GM23338 (cell line): ENCODE measurements at regions not wholly inside any gene's neighbourhood (a gene's known extent, or its start where the extent isn't known, plus 50 kb on each side); places are given as distances from the start of the nearest gene placed in this dataset.

Experiments used
- ATAC-seq: fragments of 200-7000 bp; cut with Tn5 transposase; 3 replicates; pipeline ENCODE4 v1.9.1; 2020
- DNase-seq: peaks from one replicate; pipeline ENCODE4 v3.0.0-alpha.2; 2015; ENCODE audit warnings: low spot score
- H2AFZ ChIP-seq: fragments of 200-600 bp; sonication (generic); 2 replicates; pipeline ENCODE4 v1.8.0; 2016; ENCODE audit warnings: antibody characterized with exemption, mild to moderate bottlenecking, moderate library complexity
- H3F3A ChIP-seq: fragments of 200-600 bp; sonication (generic); replicated peaks from 2 replicates; pipeline ENCODE4 v1.8.0; 2017; ENCODE audit warnings: antibody characterized with exemption, mixed run types, low read depth
- H3K27ac ChIP-seq: fragments of 200-600 bp; sonication (generic); 2 replicates; pipeline ENCODE4 v1.6.1; 2016; ENCODE audit warnings: low read depth
- H3K27me3 ChIP-seq: fragments of 200-600 bp; sonication (generic); 2 replicates; pipeline ENCODE4 v1.8.0; 2016; ENCODE audit warnings: mild to moderate bottlenecking, mixed run types, moderate library complexity; ENCODE audit not compliant: insufficient read depth
- H3K36me3 ChIP-seq: fragments of 200-600 bp; sonication (generic); 2 replicates; pipeline ENCODE4 v1.8.0; 2016; ENCODE audit warnings: mild to moderate bottlenecking; ENCODE audit not compliant: insufficient read depth
- H3K4me1 ChIP-seq: fragments of 200-600 bp; sonication (generic); 2 replicates; pipeline ENCODE4 v1.8.0; 2016; ENCODE audit warnings: mild to moderate bottlenecking, moderate library complexity; ENCODE audit not compliant: insufficient read depth
- H3K4me2 ChIP-seq: fragments of 200-600 bp; sonication (generic); 2 replicates; pipeline ENCODE4 v1.7.1; 2017; ENCODE audit warnings: mixed run types
- H3K4me3 ChIP-seq: fragments of 200-600 bp; sonication (generic); 2 replicates; pipeline ENCODE4 v1.6.1; 2016; ENCODE audit warnings: mixed run types
- H3K79me2 ChIP-seq: fragments of 200-600 bp; sonication (generic); replicated peaks from 2 replicates; pipeline ENCODE4 v1.8.0; 2017; ENCODE audit warnings: mild to moderate bottlenecking; ENCODE audit not compliant: insufficient read depth
- H3K9me2 ChIP-seq: fragments of 200-600 bp; sonication (generic); 2 replicates; pipeline ENCODE4 v1.8.0; 2017; ENCODE audit not compliant: insufficient read depth
- H4K20me1 ChIP-seq: fragments of 200-600 bp; sonication (generic); replicated peaks from 2 replicates; pipeline ENCODE4 v1.8.0; 2017; ENCODE audit warnings: mild to moderate bottlenecking; ENCODE audit not compliant: insufficient read depth
- H3K27ac Mint-ChIP-seq: 2 replicates; pipeline ENCODE4 v1.8.0; 2020; ENCODE audit warnings: inconsistent platforms, mild to moderate bottlenecking, moderate library complexity, mixed read lengths
- H3K27me3 Mint-ChIP-seq: 3 replicates; pipeline ENCODE4 v1.8.0; 2022; ENCODE audit warnings: low read depth, mild to moderate bottlenecking, moderate library complexity, mixed read lengths, inconsistent platforms; ENCODE audit not compliant: insufficient read depth, poor library complexity
- H3K36me3 Mint-ChIP-seq: 3 replicates; pipeline ENCODE4 v1.8.0; 2021; ENCODE audit warnings: low read depth, mild to moderate bottlenecking, inconsistent platforms, moderate library complexity, mixed read lengths
- H3K4me1 Mint-ChIP-seq: 3 replicates; pipeline ENCODE4 v1.8.0; 2020; ENCODE audit warnings: mild to moderate bottlenecking, inconsistent platforms, mixed read lengths
- H3K4me3 Mint-ChIP-seq: 3 replicates; pipeline ENCODE4 v1.8.0; 2021; ENCODE audit warnings: moderate library complexity, mild to moderate bottlenecking, inconsistent platforms, mixed read lengths
- H3K9me3 Mint-ChIP-seq: 3 replicates; pipeline ENCODE4 v1.8.0; 2020; ENCODE audit warnings: moderate library complexity, mild to moderate bottlenecking, inconsistent platforms, mixed read lengths
- CREB1 ChIP-seq: fragments of 250-450 bp; sonication (Bioruptor Pico); IDR thresholded peaks from 2 replicates; pipeline ENCODE4 v1.5.0; 2020; ENCODE audit warnings: low read depth, mild to moderate bottlenecking, moderate library complexity
- CTCF ChIP-seq, 2 experiments: fragments of 200-600 bp in 1 of 2; sonication (generic) in 1 of 2; conservative IDR thresholded peaks; 2 replicates each; pipeline versions ENCODE4 v1.5.1 to v1.6.1; 2016 to 2017; ENCODE audit warnings: antibody characterized with exemption in 2 of 2, low read depth in 2 of 2, mild to moderate bottlenecking in 2 of 2, moderate library complexity in 1 of 2
- ETS1 ChIP-seq: IDR thresholded peaks from 2 replicates; pipeline ENCODE4 v1.6.1; 2016; ENCODE audit warnings: antibody characterized with exemption
- EZH2 ChIP-seq: fragments of 200-600 bp; sonication (generic); IDR thresholded peaks from one replicate; pipeline ENCODE4 v1.8.0; 2017; ENCODE audit warnings: antibody characterized with exemption, mild to moderate bottlenecking, low read depth; ENCODE audit not compliant: unreplicated experiment
- EZH2phosphoT487 ChIP-seq: fragments of 200-600 bp; sonication (generic); IDR thresholded peaks from one replicate; pipeline ENCODE4 v1.8.1; 2018; ENCODE audit warnings: antibody characterized with exemption; ENCODE audit not compliant: unreplicated experiment
- JUNB ChIP-seq: IDR thresholded peaks from one replicate; pipeline ENCODE4 v1.6.1; 2016; ENCODE audit warnings: antibody characterized with exemption; ENCODE audit not compliant: unreplicated experiment
- NANOG ChIP-seq: IDR thresholded peaks from 2 replicates; pipeline ENCODE4 v1.6.1; 2016; ENCODE audit warnings: antibody characterized with exemption, borderline replicate concordance
- POLR2AphosphoS5 ChIP-seq: IDR thresholded peaks from 2 replicates; pipeline ENCODE4 v1.6.1; 2016; ENCODE audit warnings: antibody characterized with exemption, low read depth
- REST ChIP-seq: IDR thresholded peaks from one replicate; pipeline ENCODE4 v1.6.1; 2018; ENCODE audit warnings: antibody characterized with exemption; ENCODE audit not compliant: unreplicated experiment
- STAT1 ChIP-seq: IDR thresholded peaks from one replicate; pipeline ENCODE4 v1.6.1; 2016; ENCODE audit warnings: antibody characterized with exemption; ENCODE audit not compliant: unreplicated experiment
- ZNF114 ChIP-seq: fragments of 250-450 bp; sonication (Bioruptor Pico); IDR thresholded peaks from 2 replicates; pipeline ENCODE4 v1.5.0; 2020; ENCODE audit warnings: mild to moderate bottlenecking, moderate library complexity
- ZNF331 ChIP-seq: fragments of 250-450 bp; sonication (Bioruptor Pico); IDR thresholded peaks from 2 replicates; pipeline ENCODE4 v1.5.0; 2020; ENCODE audit warnings: low read depth, mild to moderate bottlenecking, moderate library complexity
- ZNF462 ChIP-seq: fragments of 250-450 bp; sonication (Bioruptor Pico); IDR thresholded peaks from 2 replicates; pipeline ENCODE4 v1.5.0; 2020; ENCODE audit warnings: mild to moderate bottlenecking, moderate library complexity

GRCh38 chr14:63096186-63096585 is 50.9 kb upstream of the KCNH5 start:
- no peaks in the 10 kb centered on the region for H3K9me2 ChIP-seq
- DNase-seq (no peak), ATAC-seq (no peak)
- no peaks in the 10 kb centered on the region for H4K20me1 ChIP-seq
- Mint-ChIP-seq H3K4me3 (no peak overlapping the region), H3K4me1 (no peaks in the 10 kb centered on the region; the same call in 2 of the 3 replicates), H3K27ac (no peak overlapping the region), H3K27me3 (peaks cover 2% of the 10 kb centered on the region), H3K9me3 (no peaks in the 10 kb centered on the region), H3K36me3 (no peaks in the 10 kb centered on the region)
- H3K79me2 ChIP-seq: no peaks in the 10 kb centered on the region
- H3F3A ChIP-seq: no peaks in the 10 kb centered on the region
- H3K4me1 ChIP-seq: no peaks in the 10 kb centered on the region
- H3K36me3 ChIP-seq: no peaks in the 10 kb centered on the region
- no peak overlapping the region for H3K4me2 ChIP-seq
- TF ChIP-seq POLR2AphosphoS5 (no peak), EZH2 (no peak), CREB1 (no peak), STAT1 (no peak), EZH2phosphoT487 (no peak), JUNB (no peak), NANOG (no peak), ZNF114 (CRISPR knock-in tag) (no peak), CTCF (conservative IDR thresholded peaks at IDR 0.05; ENCODE audit: low read depth in 2 of 2) (no peak), ZNF331 (CRISPR knock-in tag) (no peak), REST (no peak), ETS1 (no peak), ZNF462 (CRISPR knock-in tag) (no peak)
- H3K27ac ChIP-seq: no peak overlapping the region
- no peak overlapping the region for H2AFZ ChIP-seq
- H3K4me3 ChIP-seq: no peak overlapping the region
- H3K27me3 ChIP-seq: no peaks in the 10 kb centered on the region
